NCI-H2171 (cell line): ENCODE measurements at regions not wholly inside any gene's neighbourhood (a gene's known extent, or its start where the extent isn't known, plus 50 kb on each side); places are given as distances from the start of the nearest gene placed in this dataset.
"Not testable (repeated sequence)": the region's sequence is repeated elsewhere in the genome, so short reads cannot be mapped to it uniquely, and the experiment has no call there.

Source experiments
- DNase-seq: peaks from one replicate; lab custom pipeline; 2025; lab: John Stamatoyannopoulos, UW

DNA sequence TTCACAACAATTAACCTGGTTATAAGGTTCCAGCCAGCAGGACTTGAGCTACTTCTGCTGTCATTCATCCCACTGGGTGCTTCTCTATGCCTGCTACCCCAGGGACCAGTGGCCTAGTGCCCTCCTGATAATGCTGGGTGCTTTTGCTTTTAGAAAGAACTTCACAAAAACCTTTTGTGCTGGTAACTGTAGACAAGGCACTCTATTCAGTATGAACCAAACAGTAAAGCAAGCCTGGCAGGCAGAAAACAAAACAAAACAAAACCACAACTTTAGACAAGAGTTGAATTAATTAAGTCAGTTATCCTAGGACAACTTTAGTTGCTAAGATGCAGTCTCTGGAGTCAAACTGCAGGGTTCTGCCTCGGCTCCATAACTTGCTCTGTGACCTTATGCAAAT is 61.9 kb upstream of the ADGRL2 start:
- no peak for DNase-seq

GRCh38 chr1:81733480-81733879 is 67.3 kb upstream of the ADGRL2 start:
- no peak for DNase-seq

GRCh38 chr1:81731989-81732388 is 68.7 kb upstream of the ADGRL2 start:
- no peak for DNase-seq

- no peak for DNase-seq
Measured at GRCh38 chr1:81730881-81731280, 69.9 kb upstream of the ADGRL2 start.

- not testable (repeated sequence) for DNase-seq
Measured at GRCh38 chr1:81730299-81730698, 70.4 kb upstream of the ADGRL2 start.

DNA sequence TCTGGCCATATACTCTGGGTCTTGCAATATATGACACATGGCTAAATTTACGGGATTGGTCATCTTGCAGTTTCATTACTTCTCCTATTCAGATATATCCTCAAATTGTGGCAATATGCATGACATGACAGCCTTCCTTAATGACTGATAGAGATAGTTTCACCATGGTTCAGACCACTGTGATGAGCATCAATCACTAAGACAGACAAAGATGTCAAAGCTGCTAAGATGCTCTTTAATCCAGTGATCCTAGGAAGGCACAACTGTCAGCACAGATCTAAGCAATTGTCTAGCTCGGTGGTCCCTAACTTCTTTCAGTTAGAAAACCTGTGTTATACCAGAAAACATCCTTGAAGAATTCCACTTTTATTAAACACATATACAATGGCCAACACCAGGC is 70.9 kb upstream of the ADGRL2 start:
- no peak for DNase-seq

DNA sequence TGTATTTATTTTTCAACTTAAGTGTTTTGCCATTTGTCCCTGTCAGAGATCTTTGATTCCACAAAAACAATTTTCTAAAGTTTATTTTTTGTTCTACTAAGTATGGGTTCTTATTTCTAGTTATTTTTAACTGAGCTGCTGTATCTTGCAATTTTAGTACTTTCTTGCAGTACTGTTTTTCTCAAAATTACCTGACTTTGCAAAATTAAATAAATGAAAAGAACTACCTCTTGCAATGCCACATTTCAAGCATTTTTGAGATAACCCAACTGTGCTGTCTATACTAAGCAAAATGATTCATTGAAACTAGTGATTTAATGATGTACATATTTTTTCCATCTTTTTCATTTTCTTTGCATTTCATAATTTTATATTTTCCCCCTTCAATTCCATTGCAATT is 71.5 kb upstream of the ADGRL2 start:
- DNase-seq, result no peak

DNA sequence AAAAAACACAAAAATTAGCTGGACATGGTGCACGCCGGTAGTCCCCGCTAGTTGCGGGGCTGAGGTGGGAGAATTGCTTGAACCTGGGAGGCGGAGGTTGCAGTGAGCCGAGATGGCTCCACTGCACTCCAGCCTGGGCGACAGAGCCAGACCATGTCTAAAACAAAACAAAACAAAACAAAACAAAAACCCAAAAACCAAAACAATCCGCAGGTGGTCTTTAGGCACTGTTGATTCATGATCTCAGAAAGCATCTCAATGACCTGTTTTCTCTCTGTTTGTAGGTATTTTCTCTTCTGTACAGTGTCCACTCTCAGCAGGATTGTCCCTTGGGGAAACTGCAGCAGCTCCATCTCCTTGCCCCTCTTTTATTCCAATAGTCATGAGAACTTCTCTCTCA is 74.9 kb upstream of the ADGRL2 start:
- no peak for DNase-seq

- DNase-seq, result not testable (repeated sequence)
Measured at GRCh38 chr1:81722631-81723328, 78.0 kb upstream of the ADGRL2 start.

GRCh38 chr1:81720256-81720655 is 80.5 kb upstream of the ADGRL2 start:
- DNase-seq, result not testable (repeated sequence)

DNA sequence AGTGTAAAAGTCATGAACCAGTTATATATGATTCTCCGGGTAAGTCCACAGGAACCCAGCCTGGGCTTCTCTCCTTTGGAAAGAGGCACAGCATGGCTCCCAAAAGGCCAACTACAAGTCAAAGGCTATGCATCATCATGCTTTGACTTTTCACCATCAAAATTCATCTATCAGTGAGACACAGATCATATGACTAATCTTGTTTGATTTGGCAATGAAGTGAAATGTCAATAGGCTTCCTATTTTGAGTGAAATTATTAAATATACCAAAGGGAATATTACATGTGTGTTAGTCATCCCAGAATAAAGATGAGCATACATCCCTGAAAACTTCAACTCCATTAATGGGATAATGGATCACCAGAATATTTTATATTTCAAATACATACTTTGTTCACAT is 83.5 kb upstream of the ADGRL2 start:
- DNase-seq, result no peak

DNA sequence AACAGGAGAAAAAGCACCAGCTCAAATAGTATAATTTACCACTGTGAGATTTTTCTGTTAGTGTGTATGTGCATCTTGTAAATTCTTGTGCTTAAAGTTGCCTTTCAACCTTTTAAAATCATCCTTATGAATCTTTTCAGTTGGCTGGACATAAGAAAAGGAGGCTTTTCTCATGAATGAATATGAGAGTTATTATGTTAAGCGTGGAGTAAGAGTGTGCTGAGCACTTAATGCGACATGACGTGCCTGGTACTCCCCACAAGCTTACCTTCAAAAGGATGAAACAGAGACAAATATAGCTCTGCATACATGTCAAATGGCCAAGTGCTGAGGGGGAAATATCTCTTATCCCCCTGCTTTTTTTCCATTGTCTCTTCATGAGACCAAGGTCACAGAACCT is 85.3 kb upstream of the ADGRL2 start:
- no peak for DNase-seq

DNA sequence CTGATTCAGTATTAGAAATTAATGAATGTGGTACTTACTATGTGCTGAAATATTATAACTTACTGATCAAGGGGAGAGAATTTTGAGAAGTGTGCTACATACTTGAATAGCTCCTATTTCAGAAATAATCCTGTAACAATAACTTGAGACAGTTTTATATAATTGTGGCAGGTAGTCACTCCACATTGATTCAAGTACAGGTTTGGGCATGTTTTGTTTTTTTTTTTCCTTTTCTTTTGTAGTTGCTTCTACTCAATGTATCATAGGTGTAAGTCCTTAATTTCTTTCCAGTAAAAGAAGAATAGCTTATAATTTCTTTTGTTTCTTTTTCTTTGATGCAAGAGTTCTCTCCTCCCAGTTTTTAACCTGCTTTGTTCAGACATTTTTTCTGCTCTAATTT is 86.1 kb upstream of the ADGRL2 start:
- no peak for DNase-seq

DNA sequence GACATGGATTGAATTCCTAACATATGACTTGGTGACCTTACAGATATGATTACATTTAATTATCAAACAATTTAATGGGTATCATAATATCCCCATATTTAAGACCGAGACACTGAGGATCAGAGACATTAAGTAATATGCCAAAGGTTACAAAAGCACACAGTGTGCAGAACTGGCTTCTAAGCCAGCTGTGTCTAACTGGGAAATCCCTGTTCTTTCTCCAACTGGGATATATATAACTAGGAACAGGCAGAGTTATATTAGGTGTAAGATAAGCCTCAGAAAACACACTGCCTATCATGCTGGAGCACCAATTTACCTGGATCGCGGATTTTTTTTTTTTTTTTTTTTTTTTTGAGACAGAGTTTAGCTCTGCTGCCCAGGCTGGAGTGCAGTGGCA is 88.3 kb upstream of the ADGRL2 start:
- DNase-seq, result no peak

DNA sequence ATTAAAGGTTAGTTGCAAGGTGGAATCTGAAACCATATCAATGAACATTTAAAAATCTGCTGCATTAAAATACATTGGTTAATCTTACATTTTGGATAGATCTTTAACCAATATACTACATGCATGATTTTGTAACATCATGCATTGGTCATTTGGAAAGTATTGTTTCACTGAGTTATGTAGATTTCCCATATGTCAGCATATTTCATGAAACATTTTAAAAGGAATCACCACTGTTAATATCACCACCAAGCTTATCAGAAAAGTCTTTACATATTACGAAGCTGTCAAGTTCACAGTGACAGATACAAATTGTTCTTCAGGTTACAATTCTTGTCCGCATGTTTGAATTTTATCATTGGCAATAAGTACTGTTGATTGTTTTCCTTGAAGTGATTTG is 89.9 kb upstream of the ADGRL2 start:
- no peak for DNase-seq

GRCh38 chr1:81708250-81708649 is 92.5 kb upstream of the ADGRL2 start:
- DNase-seq, result no peak

- DNase-seq, result no peak
Measured at GRCh38 chr1:81706650-81707435, 93.9 kb upstream of the ADGRL2 start.

- no peak for DNase-seq
Measured at GRCh38 chr1:81703756-81704463, 96.8 kb upstream of the ADGRL2 start.

DNA sequence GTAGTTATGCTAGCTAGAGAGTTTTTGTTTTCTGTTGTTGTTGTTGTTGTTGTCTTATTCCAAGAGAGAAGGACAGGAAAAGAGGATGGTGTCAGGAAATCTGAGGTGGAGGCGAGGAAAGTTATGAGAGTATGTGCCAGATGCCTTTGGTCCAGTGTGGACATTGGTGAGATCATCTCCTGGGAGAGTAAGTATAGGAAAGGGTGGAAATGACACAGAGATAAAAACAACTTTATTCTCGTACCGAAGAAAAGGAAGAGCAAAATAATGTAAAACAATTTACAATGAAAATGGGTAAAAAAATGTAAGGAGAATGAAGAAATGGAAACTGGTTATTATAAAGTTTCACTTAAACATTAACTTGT is 97.4 kb upstream of the ADGRL2 start:
- no peak for DNase-seq

- no peak for DNase-seq
Measured at GRCh38 chr1:81702903-81703302, 97.8 kb upstream of the ADGRL2 start.

GRCh38 chr1:81702079-81702715 is 98.5 kb upstream of the ADGRL2 start:
- DNase-seq, result no peak

GRCh38 chr1:81700728-81701470 is 99.8 kb upstream of the ADGRL2 start:
- DNase-seq, result no peak
